AG04449 (cell line): ENCODE measurements at regions not wholly inside any gene's neighbourhood (a gene's known extent, or its start where the extent isn't known, plus 50 kb on each side); places are given as distances from the start of the nearest gene placed in this dataset.

Experiments
- CTCF ChIA-PET: fragments of 350-600 bp; formaldehyde crosslinking; extraction: SDS; loops from one replicate; lab custom pipeline; 2021; ENCODE audit warnings: antibody characterized with exemption; lab: Yijun Ruan, JAX
- POLR2A ChIA-PET: fragments of 400-600, 350-600 bp; formaldehyde crosslinking; extraction: SDS; loops from one replicate; lab custom pipeline; 2020; ENCODE audit warnings: antibody characterized with exemption, inconsistent platforms; lab: Yijun Ruan, JAX
- DNase-seq: peaks from one replicate; pipeline ENCODE4 v3.0.0-alpha.2; 2010; ENCODE audit warnings: low read depth, low spot score
- H3K4me3 ChIP-seq: 2 replicates; pipeline ENCODE4 v1.5.1; 2011; ENCODE audit warnings: low read depth, mild to moderate bottlenecking, control low read depth, low read length
- TF ChIP-seq, protein P1 (sequence below): IDR thresholded peaks from one replicate; pipeline ENCODE4 v1.5.1; 2011; ENCODE audit warnings: mild to moderate bottlenecking, moderate library complexity, low read length, control low read depth, inconsistent platforms; ENCODE audit not compliant: insufficient read depth; ENCODE audit errors: missing control alignments

DNA sequence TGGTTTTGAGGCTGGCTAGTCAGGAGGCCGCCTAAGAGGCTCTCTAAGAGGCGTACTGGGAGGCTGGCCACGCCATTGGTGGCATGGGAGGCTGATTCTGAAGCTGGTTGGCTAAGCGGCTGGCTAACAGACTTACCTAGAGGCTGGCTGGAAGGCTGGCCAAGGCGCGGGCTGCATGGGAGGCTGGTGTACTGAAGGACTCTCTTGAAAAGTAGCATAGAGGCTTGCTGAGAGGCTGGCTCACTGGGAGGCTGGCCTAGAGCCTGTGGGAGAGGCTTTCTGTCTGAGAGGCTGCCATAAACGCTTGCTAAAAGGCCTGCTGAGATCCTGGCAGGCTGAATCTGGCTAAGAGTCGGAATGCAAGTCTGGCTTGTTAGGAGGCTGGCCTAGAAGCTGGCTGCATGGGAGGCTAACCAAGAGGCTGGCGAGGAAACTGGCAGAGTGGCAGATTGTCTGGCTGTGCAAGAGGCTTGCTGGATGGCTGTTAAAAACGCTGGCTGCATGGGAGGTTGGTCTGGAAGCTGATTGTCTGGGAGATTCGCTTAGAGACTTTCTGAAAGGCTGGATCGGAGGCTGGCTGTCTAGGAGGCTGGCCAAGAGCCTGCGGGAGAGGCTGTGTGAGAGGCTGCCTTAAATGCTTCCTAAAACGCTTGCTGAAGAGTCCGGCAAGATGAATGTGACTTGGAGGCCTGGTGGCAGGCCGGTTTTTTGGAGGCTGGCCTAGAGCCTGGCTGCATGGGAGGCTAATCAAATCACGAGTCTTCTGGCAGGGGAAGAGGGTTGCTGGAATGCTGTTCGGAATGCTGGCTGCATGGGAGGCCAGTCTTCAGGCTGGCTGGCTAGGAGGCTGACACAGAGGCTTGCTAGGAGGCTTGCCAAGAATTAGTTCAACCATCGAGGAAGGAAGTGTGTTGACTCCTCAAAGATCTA is 134.2 kb downstream of the OR13A1 start:
- no peak overlapping the region for H3K4me3 ChIP-seq
- TF ChIP-seq, protein P1, sequence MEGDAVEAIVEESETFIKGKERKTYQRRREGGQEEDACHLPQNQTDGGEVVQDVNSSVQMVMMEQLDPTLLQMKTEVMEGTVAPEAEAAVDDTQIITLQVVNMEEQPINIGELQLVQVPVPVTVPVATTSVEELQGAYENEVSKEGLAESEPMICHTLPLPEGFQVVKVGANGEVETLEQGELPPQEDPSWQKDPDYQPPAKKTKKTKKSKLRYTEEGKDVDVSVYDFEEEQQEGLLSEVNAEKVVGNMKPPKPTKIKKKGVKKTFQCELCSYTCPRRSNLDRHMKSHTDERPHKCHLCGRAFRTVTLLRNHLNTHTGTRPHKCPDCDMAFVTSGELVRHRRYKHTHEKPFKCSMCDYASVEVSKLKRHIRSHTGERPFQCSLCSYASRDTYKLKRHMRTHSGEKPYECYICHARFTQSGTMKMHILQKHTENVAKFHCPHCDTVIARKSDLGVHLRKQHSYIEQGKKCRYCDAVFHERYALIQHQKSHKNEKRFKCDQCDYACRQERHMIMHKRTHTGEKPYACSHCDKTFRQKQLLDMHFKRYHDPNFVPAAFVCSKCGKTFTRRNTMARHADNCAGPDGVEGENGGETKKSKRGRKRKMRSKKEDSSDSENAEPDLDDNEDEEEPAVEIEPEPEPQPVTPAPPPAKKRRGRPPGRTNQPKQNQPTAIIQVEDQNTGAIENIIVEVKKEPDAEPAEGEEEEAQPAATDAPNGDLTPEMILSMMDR: no peak
- POLR2A ChIA-PET: no interaction called here
- no peak for DNase-seq
- CTCF ChIA-PET: no interaction called here

DNA sequence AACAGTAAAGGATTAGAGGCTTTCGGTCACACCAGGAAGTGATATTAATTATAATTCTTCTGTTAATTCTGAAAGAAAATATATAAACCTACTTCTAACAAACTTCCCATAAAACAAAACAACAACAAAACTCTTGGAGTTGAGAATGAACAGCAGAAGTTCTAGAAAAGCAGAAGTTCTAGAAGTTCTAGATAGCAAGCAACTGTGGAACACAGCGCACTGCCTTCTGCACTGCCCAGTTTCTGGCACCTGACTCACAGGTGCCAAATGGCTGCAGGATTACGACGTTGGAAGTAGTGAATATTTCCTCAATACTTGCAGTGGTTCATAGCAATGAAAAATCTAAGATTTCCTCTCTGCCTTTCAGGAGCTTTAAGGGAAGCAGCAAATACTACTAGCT is 132.2 kb downstream of the OR13A1 start:
- no peak for DNase-seq
- TF ChIP-seq, protein P1: no peak
- ChIA-PET POLR2A (no interaction called here), CTCF (interaction anchor here (1.8 kb wide), 1 partner anchor 52 kb away, joined by 5 read pairs; no protein-coding TSS in a partner anchor)
- no peak overlapping the region for H3K4me3 ChIP-seq

DNA sequence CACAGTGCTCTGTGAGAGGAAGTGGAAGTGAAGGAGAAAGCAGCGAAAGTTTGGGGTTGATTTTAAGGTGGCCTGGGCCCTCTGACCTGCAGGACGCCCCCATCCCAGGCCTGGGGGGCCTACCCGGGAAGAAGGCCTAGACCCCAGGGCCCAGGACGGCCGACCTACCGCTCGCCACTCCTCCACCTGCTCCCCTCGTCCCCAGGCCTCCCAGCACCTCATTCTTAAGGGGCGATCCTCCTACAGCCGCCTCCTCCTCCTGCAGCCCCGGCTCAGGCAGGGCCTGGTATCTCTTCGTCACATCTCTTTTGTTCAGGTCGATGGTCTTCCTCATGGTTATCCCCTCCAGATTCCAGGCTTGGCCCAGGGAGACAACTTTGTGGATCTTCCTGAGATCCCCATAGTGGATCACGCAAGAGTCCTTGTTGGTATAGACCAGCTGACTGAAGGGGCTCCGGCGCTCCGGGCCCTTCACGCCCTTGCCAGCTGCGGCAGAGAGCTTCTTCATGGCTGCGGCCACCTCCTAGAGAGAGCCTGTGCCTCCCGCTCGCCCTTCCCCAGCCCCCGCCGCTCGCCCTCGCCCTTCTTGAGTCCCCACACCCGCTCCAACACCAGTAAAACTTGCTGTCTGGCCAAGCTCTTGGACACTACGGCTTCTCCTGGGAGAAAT is 117.5 kb downstream of the OR13A1 start:
- CTCF ChIA-PET: no interaction called here
- DNase-seq: no peak
- TF ChIP-seq, protein P1: no peak
- POLR2A ChIA-PET: no interaction called here
- H3K4me3 ChIP-seq: no peak overlapping the region

DNA sequence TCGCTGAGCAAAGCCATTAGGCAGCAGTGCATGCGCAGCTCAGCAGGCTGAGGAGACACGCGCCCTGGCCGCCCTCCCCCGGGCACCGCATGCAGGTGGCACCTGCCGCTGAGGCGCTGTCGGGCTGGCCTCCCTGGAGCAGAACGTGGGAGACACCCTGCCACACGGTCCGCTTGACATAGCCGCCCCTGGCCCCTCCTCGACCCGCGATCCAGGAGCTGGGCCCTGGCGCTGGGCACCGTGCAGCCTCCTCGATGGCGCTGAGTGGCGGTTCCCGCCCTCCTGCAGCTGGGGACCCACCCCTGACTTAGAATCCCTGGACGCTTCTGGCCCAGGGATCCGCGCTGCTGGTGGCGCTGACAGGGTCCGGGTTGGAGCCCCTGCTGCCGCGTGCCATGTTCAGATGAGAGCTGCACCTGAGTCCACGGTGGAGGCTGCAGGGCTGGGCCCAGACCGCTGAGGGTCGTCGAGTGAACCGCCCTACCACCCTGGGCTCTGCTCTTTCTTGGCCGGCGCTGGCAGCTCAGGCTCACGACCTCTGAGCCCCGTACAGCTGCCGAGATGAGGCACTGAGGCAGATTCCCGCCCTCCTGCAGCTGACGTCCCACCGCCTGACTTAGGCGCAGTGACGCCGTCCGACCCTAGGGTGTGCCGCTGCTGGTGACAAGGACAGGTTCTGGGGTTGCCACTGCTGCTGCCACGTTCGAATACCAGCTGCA is 116.8 kb downstream of the OR13A1 start:
- TF ChIP-seq, protein P1: no peak
- POLR2A ChIA-PET: no interaction called here
- H3K4me3 ChIP-seq: no peak overlapping the region
- CTCF ChIA-PET: no interaction called here
- DNase-seq: no peak

DNA sequence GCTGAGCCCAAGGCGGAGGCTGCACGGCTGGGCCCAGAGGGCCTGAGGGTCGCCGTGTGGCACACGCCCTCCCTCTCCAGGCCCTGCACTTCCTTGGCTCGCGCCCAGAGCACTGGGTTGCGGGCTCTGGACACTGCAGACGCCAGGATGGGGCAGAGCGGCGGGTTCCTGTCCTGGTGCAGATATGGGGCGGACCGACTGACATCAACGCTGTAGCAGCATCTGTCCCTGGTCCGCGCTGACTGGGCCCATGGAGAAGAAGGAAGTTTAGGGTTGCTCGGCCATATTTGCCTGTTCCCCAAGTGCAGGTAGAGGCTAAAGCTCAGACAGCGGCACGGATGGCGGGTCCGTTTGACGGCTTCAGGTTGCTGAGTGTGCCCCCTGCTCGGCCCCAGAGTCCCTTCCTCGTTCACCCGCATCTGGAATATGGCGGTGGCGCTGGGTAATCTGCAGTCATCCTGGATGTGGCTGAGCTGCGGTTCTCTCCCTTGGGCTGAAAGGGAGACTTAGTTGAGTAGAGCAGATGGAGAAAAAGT is 116.1 kb downstream of the OR13A1 start:
- POLR2A ChIA-PET: no interaction called here

More for the DNA sequence above, 116.1 kb downstream of the OR13A1 start:
- TF ChIP-seq, protein P1: no peak
- no peak for DNase-seq
- CTCF ChIA-PET: no interaction called here
- H3K4me3 ChIP-seq: no peak overlapping the region
